ELF-1 (cell line): ENCODE measurements at regions not wholly inside any gene's neighbourhood (a gene's known extent, or its start where the extent isn't known, plus 50 kb on each side); places are given as distances from the start of the nearest gene placed in this dataset.
"Not testable (repeated sequence)": the region's sequence is repeated elsewhere in the genome, so short reads cannot be mapped to it uniquely, and the experiment has no call there.

ENCODE experiments used
- DNase-seq: peaks from one replicate; pipeline ENCODE4 v3.0.0-alpha.2; 2016; ENCODE audit warnings: low read depth, low spot score

GRCh38 chrX:36650622-36651021 is 357.5 kb upstream of the FAM47C start:
- no peak for DNase-seq

DNA sequence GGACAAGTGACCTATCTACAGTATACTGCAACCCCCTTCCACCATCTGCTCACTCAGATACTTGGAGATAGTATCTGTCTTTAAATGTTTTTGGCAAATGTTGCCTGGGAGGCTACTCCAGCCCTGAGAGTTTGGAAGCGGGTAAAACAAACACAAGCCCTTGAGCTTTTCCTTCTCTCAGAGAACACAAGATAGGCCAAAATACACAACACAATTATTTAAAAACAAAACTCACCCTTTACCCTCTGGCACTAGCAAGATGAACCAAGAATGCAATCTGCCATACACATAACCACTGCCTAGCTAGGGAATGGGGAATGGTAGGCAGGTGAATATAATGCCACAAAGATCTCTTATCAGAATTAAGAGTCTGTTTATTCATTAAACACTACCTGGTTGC is 324.7 kb upstream of the FAM47C start:
- DNase-seq = no peak

GRCh38 chrX:36684053-36684452 is 324.1 kb upstream of the FAM47C start:
- no peak for DNase-seq

DNA sequence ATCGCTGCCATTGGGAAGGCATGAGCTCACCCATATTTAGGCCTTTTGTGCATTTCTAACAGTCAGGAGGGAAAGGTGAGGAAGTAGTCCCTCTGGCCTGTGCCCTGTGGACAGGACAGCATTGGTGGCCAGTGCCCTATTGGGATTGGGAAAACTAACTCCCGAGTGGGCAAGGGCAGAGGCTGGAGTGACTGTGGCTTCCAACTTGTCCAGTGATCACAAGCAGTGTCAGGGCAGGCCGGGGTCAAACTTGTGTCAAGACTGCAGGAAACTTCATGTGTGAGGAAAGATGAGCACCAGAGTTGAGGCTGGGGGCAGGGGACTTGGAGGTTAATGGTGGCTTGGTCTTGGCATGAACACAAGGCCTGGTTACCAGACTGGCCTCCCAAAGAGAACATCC is 286.2 kb upstream of the FAM47C start:
- no peak for DNase-seq

- DNase-seq = no peak
These were observed 254.6 kb upstream of the FAM47C start for GRCh38 chrX:36753602-36754001.

GRCh38 chrX:36787752-36788151 is 220.4 kb upstream of the FAM47C start:
- DNase-seq = no peak

DNA sequence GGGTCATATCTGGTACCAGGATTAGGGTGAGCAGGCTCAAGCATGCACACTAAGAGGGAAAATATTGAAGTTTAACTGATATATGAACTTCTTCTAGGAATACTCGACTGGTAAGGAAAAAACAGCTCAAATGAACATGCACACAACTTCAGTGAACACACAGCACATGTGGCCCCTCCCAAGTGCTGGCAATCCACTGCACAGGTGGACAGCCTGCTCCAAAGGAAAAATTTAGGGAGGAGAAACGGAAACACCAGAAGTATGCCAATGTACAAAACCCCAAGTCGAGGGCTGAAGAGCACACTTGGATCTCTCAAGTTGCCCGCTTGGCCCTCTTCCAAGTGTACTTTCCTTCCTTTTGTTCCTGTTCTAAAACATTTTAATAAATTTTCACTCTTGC is 205.0 kb upstream of the FAM47C start:
- DNase-seq = no peak

DNA sequence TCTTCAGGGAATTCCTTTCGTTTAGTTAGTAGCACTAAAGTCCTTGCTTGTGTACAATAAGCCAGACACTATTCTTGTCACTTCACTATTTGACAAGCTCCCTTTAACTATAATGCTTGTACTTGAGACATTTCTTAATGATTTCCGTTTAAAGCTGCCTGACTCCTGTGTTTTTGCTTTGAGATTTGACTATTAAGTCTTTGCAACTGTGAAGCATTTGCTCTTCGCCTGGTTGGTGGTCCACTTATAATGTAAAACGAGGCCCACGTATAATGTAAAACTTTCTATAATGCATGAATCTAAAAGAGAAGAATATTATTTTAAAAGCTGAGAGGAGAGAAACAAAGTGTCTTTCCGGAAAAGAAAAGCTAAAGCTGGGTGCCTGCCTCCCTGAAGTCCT is 204.1 kb upstream of the FAM47C start:
- DNase-seq = no peak

GRCh38 chrX:36844857-36845256 is 163.3 kb upstream of the FAM47C start:
- no peak for DNase-seq

GRCh38 chrX:36847496-36847895 is 160.7 kb upstream of the FAM47C start:
- no peak for DNase-seq

GRCh38 chrX:36849407-36849806 is 158.8 kb upstream of the FAM47C start:
- DNase-seq = no peak

DNA sequence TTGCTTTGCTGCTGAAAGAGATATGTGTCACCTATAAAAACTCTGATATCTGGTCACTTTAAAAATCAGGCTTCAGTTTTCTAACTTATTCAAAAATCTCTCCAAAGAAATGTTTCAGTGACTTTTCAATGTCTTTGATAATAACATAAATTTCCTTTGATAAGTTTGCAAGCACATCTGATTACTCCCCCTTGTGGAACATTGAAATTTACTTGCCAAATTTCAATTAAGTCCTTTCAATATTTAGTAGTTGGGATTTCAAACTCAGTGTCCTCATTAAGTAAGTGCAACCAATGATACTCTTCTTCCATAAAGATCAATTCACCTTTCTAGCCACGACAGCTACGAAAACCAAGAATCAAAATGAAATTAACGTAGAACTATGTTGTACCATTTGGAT is 151.3 kb upstream of the FAM47C start:
- no peak for DNase-seq

DNA sequence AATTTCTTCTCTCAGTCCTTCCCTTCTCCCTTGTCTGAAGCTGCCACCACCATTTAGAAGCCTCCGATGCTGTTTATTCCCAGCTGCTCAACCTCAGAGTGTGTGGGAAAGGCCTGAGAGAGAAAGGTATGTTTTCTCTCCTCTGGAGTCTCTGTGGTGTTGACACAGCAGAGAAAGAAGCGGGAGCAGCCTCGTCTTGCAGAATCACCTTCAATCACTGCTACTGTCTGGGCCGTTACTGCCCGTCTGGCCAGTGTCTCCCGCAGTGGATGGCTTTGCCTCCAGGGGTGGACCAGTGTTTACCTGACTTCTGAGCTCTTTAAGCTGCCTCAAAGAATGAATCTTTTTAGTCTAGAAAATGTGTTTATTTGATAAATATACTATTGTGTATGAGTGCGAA is 148.9 kb upstream of the FAM47C start:
- DNase-seq = peak; percentile 63

DNA sequence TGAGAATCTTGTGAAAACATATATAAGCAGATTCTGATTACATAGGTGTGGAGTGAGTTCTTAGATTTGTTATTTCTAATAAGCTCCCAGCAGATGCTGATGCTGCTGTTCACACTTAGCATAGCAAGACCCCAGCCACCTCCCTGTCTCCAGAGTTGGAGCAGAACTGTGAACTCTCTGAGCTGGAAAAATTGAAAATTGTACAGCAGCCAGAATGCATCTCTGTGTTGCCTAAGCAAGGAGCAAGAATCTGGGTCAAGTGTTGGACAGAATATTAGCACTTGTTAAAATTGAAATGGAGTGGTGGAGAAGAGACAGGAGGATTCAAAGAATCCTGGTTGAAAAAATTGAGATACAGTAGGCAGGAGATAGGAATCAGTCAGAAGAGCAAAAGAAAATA is 146.6 kb upstream of the FAM47C start:
- no peak for DNase-seq

DNA sequence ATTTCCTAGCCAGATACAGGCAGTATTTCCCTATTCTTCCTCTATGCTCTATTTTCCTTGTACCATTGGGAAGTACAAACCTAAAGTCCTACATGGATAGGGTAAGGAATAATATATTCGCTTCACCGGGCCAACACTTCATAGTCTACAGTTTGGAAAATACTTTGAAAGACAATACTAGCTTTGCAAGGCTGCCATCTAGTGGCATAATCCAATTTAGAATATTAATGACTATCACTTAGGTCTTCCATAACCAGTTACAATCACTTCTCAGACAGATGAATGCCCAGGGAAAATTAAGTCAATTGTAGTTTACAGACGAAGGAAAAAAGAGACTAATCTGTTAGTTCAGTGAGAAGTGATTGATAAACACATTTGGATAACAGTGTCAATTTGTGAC is 141.0 kb upstream of the FAM47C start:
- no peak for DNase-seq

- DNase-seq = no peak
These were observed 139.6 kb upstream of the FAM47C start for GRCh38 chrX:36868592-36868991.

DNA sequence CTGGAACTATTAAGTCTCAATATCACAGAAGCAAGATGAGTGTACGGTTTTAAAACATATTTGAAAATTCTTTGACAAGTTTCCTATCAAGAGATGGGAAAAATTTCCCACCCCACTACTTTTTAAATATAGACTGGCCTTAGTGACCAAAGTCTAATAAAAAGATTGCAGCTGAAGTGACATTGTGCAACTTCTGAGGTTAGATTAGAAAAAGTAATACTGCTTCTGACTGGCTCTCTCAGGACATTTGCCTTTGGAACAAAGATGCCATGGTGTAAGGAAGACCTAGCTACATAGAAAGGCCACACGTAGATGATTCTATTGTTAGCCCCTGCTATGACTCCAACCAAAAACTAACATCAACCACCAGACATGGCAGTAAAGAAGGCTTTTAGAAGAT is 138.7 kb upstream of the FAM47C start:
- DNase-seq = no peak

DNA sequence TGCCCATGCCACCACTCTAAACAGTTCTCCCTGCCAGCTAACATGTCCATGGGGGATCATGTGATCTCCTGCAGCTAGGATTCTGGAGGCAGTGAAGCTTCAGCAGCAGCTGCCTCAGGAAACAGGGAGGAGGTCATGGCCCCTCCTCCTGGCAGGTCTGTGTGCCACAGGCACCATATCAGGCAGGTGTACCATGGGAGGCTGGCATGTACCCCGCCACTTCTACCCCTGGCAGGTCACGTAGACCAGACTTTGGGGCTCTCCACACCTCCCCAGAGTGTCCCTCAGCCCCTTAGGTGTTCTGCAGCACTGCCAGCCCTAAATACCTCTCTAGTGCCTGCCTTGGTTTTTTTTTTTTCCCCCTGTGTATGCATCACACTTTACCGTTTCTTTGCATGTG is 110.5 kb upstream of the FAM47C start:
- DNase-seq = no peak

DNA sequence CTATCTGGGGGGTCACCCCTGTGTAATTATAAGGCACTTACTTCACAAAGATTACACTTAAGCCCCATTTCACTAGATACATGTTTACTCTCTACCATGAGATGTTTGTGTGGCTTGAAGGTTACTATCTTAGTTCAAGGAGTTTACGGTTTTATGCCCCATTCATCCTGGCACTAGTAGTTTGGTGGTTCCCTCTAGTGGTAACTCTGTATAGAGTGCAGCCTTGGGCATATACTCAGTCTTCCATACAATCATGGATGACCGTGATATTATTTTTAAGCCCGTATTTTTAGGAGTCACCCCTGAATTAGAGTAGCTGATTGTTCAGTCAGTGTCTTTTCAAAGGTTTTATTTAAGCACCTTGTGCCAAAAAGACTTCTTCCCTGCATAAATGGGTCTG is 109.9 kb upstream of the FAM47C start:
- DNase-seq = no peak

DNA sequence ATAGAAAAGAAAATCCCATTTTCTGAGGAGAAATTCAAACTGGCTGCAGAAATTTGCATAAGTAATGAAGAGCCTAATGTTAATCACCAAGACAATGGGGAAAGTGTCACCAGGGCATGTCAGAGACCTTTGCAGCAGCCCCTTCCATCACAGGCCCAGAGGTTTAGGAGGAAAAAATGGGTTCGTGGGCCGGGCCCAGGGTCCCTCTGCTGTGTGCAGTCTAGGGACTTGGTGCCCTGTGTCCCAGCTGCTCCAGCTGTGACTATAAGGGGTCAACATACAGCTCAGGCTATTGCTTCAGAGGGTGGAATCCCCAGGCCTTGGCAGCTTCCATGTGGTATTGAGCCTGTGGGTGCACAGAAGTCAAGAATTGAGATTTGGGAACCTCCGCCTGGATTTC is 103.6 kb upstream of the FAM47C start:
- DNase-seq = not testable (repeated sequence)

DNA sequence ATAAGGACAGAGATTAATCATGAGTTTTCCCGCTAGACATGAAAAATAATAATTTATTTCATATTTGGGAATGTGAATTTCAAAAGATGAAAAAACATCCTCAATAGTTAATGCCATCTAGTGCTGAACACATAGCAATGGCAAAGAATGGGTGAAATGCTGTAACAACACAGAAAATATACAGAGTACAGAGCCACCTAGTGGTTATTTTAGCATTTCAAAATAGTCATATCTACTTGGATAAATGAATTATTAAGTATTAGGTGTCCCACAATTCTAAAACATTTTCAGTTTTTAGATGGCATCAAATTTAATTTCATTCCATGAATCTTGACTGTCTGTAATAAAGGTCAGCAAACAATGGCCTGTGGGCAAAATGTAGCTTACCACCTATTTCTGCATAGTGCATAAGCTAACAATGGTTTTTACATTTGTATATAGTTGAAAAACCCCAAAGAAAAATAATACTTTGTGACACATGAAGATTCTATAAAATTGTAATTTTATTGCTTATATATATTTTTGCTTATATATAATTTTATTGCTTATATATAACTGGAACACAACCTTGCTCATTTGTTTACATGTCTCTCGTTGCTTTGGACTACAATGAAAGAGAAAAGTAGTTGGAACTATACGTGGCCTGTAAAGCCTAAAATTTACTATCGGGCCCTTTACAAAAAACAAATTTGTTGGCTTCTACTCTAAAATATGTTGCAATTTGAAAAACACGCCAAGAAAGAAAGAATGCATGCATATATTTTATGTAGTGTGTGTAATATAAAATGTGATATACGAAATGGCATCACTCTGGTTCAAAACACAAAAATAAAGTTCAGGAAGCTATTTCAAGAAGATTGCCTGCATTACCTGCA is 99.1 kb upstream of the FAM47C start:
- DNase-seq = no peak

- no peak for DNase-seq
These were observed 98.5 kb upstream of the FAM47C start for GRCh38 chrX:36909676-36910030.

GRCh38 chrX:36913551-36913950 is 94.6 kb upstream of the FAM47C start:
- DNase-seq = no peak

DNA sequence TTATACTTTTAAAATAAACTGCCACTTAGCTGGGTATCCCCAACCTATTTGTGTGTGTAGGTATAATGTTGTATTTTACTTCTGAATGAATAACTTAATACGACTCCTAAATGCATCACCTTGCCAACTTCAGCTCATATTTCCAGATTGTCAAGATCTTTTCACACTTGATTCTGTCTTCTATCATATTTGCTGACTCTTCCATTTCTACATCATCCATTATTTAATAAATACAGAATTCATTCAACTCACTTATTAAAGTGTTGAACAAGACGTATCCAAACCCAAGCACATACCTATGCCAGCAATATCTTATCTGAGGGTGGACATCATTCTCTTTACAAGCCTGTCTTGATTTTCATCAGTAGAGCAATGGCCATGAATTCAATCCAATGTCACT is 91.2 kb upstream of the FAM47C start:
- DNase-seq = no peak
